HEK293 (cell line): ENCODE measurements at regions not wholly inside any gene's neighbourhood (a gene's known extent, or its start where the extent isn't known, plus 50 kb on each side); places are given as distances from the start of the nearest gene placed in this dataset.

Experiments
- CTCF ChIA-PET: fragments of 350-600 bp; formaldehyde crosslinking; extraction: SDS; loops from one replicate; lab custom pipeline; 2021; ENCODE audit warnings: antibody characterized with exemption; lab: Yijun Ruan, JAX
- POLR2A ChIA-PET: fragments of 300-600 bp; formaldehyde crosslinking; extraction: SDS; loops from one replicate; lab custom pipeline; 2020; ENCODE audit warnings: antibody characterized with exemption, inconsistent platforms; lab: Yijun Ruan, JAX
- H3K27ac ChIP-seq: fragments of 200-500 bp; sonication (Bioruptor generic); 2 replicates; pipeline ENCODE4 v1.5.1; 2014; ENCODE audit warnings: low read depth, low read length, control low read depth, inconsistent platforms; ENCODE audit errors: extremely low read depth
- H3K36me3 ChIP-seq, 2 experiments: fragments of 200-500 bp in 1 of 2; sonication (Bioruptor generic) in 1 of 2; 1 replicate in 1 of 2; 2 replicates in 1 of 2; pipeline ENCODE4 v1.5.1; 2014 to 2017; ENCODE audit warnings: inconsistent platforms in 2 of 2, low read length in 2 of 2; ENCODE audit not compliant: control insufficient read depth in 2 of 2, insufficient read depth in 1 of 2
- H3K4me1 ChIP-seq: fragments of 200-500 bp; sonication (Bioruptor generic); 2 replicates; pipeline ENCODE4 v1.5.1; 2014; ENCODE audit warnings: mild to moderate bottlenecking, low read length, inconsistent platforms; ENCODE audit not compliant: control insufficient read depth, insufficient read depth
- H3K4me3 ChIP-seq: 2 replicates; pipeline ENCODE4 v1.5.1; 2011; ENCODE audit warnings: low read depth, mild to moderate bottlenecking, control low read depth, low read length, moderate library complexity
- H3K9me3 ChIP-seq: fragments of 200-500 bp; sonication (Bioruptor generic); 2 replicates; pipeline ENCODE4 v1.5.1; 2014; ENCODE audit warnings: low read depth, low read length, inconsistent platforms; ENCODE audit not compliant: control insufficient read depth, insufficient read depth
- CTCF ChIP-seq: fragments of 450-650 bp; formaldehyde crosslinking; IDR thresholded peaks from 2 replicates; pipeline ENCODE4 v1.5.1; 2016; ENCODE audit warnings: missing biosample characterization, missing genetic modification characterization
- KLF10 ChIP-seq: fragments of 450-650 bp; IDR thresholded peaks from 2 replicates; pipeline ENCODE4 v1.5.1; 2018; ENCODE audit warnings: missing biosample characterization, mild to moderate bottlenecking, missing genetic modification characterization
- KLF17 ChIP-seq: fragments of 450-650 bp; formaldehyde crosslinking; IDR thresholded peaks from 2 replicates; pipeline ENCODE4 v1.5.1; 2016; ENCODE audit warnings: missing biosample characterization, missing genetic modification characterization
- OSR2 ChIP-seq: fragments of 450-650 bp; formaldehyde crosslinking; IDR thresholded peaks from 2 replicates; pipeline ENCODE4 v1.5.1; 2016; ENCODE audit warnings: missing biosample characterization, missing genetic modification characterization
- WT1 ChIP-seq: fragments of 450-650 bp; formaldehyde crosslinking; IDR thresholded peaks from 2 replicates; pipeline ENCODE4 v1.5.1; 2016; ENCODE audit warnings: missing biosample characterization, missing genetic modification characterization
- ZBTB20 ChIP-seq: fragments of 450-650 bp; formaldehyde crosslinking; IDR thresholded peaks from 2 replicates; pipeline ENCODE4 v1.5.1; 2016; ENCODE audit warnings: missing biosample characterization, missing genetic modification characterization
- ZBTB8A ChIP-seq: fragments of 450-650 bp; formaldehyde crosslinking; IDR thresholded peaks from 2 replicates; pipeline ENCODE4 v1.5.1; 2016; ENCODE audit warnings: missing biosample characterization, missing genetic modification characterization
- ZFHX2 ChIP-seq: fragments of 450-650 bp; formaldehyde crosslinking; conservative IDR thresholded peaks from 2 replicates; pipeline ENCODE4 v1.5.1; 2016; ENCODE audit warnings: missing biosample characterization, missing genetic modification characterization
- ZFP69B ChIP-seq: fragments of 450-650 bp; formaldehyde crosslinking; IDR thresholded peaks from 2 replicates; pipeline ENCODE4 v1.5.1; 2016; ENCODE audit warnings: missing biosample characterization, missing genetic modification characterization
- ZNF132 ChIP-seq: fragments of 450-650 bp; formaldehyde crosslinking; IDR thresholded peaks from 2 replicates; pipeline ENCODE4 v1.5.1; 2017; ENCODE audit warnings: missing biosample characterization, missing genetic modification characterization, borderline replicate concordance
- ZNF133 ChIP-seq: fragments of 450-650 bp; formaldehyde crosslinking; IDR thresholded peaks from 2 replicates; pipeline ENCODE4 v1.5.1; 2016; ENCODE audit warnings: missing biosample characterization, missing genetic modification characterization
- ZNF16 ChIP-seq: fragments of 450-650 bp; formaldehyde crosslinking; IDR thresholded peaks from 2 replicates; pipeline ENCODE4 v1.5.1; 2016; ENCODE audit warnings: low read depth, missing biosample characterization, missing genetic modification characterization
- ZNF280D ChIP-seq: fragments of 450-650 bp; formaldehyde crosslinking; IDR thresholded peaks from 2 replicates; pipeline ENCODE4 v1.5.1; 2016; ENCODE audit warnings: missing biosample characterization, missing genetic modification characterization
- ZNF292 ChIP-seq: fragments of 450-650 bp; formaldehyde crosslinking; IDR thresholded peaks from 2 replicates; pipeline ENCODE4 v1.5.1; 2016; ENCODE audit warnings: low read depth, missing biosample characterization, missing genetic modification characterization, borderline replicate concordance
- ZNF521 ChIP-seq: fragments of 450-650 bp; formaldehyde crosslinking; IDR thresholded peaks from 2 replicates; pipeline ENCODE4 v1.5.1; 2017; ENCODE audit warnings: missing biosample characterization, mild to moderate bottlenecking, missing genetic modification characterization
- ZNF561 ChIP-seq: fragments of 450-650 bp; IDR thresholded peaks from 2 replicates; pipeline ENCODE4 v1.5.1; 2018; ENCODE audit warnings: missing biosample characterization, missing genetic modification characterization, borderline replicate concordance
- ZNF624 ChIP-seq: fragments of 450-650 bp; formaldehyde crosslinking; IDR thresholded peaks from 2 replicates; pipeline ENCODE4 v1.5.1; 2017; ENCODE audit warnings: missing biosample characterization, missing genetic modification characterization
- ZNF629 ChIP-seq: fragments of 450-650 bp; formaldehyde crosslinking; IDR thresholded peaks from 2 replicates; pipeline ENCODE4 v1.5.1; 2017; ENCODE audit warnings: missing biosample characterization, missing genetic modification characterization
- ZNF654 ChIP-seq: fragments of 450-650 bp; formaldehyde crosslinking; IDR thresholded peaks from 2 replicates; pipeline ENCODE4 v1.5.1; 2016; ENCODE audit warnings: low read depth, missing biosample characterization, missing genetic modification characterization
- ZNF704 ChIP-seq: fragments of 450-650 bp; formaldehyde crosslinking; IDR thresholded peaks from 2 replicates; pipeline ENCODE4 v1.5.1; 2016; ENCODE audit warnings: missing biosample characterization, missing genetic modification characterization
- ZNF785 ChIP-seq: fragments of 450-650 bp; formaldehyde crosslinking; IDR thresholded peaks from 2 replicates; pipeline ENCODE4 v1.5.1; 2016; ENCODE audit warnings: missing biosample characterization, missing genetic modification characterization

- H3K27ac ChIP-seq = no peak overlapping the region
- POLR2A ChIA-PET = no interaction called here
- CTCF ChIA-PET = interaction anchor here (0.5 to 2.3 kb wide), 15 partner anchors 9 to 248 kb away, joined by 3 to 9 read pairs (median 4); partner anchors contain the start of gene LMO1
Measured at GRCh38 chr11:8318536-8318935, 54.9 kb upstream of the LMO1 start.

GRCh38 chr11:8317159-8317558, 53.5 kb upstream of the LMO1 start:
- Histone ChIP-seq H3K27ac (no peak overlapping the region), H3K4me1 (no peaks in the 10 kb centered on the region), H3K36me3 (no peaks in the 10 kb centered on the region), H3K9me3 (no peaks in the 10 kb centered on the region), H3K4me3 (no peak overlapping the region)
- POLR2A ChIA-PET = no interaction called here
- 0 out of 2 replicates have a peak, but pooled peaks have one; percentile 27 for TF ChIP-seq ZNF629 (tag by site-specific recombination)
- TF ChIP-seq ZBTB20 (tag by site-specific recombination) = no peak
- CTCF ChIA-PET = interaction anchor here (0.6 to 1.8 kb wide), 5 partner anchors 30 to 98 kb away, joined by 3 to 7 read pairs (median 3); no protein-coding TSS in a partner anchor

More at GRCh38 chr11:8318536-8318935, 54.9 kb upstream of the LMO1 start:
- H3K36me3 ChIP-seq = no peaks in the 10 kb centered on the region
- no peaks in the 10 kb centered on the region for H3K9me3 ChIP-seq
- no peaks in the 10 kb centered on the region for H3K4me1 ChIP-seq
- TF ChIP-seq CTCF (tag by site-specific recombination) (0 out of 2 replicates have a peak, but pooled peaks have one; percentile 7), ZNF132 (tag by site-specific recombination) (no peak), KLF10 (tag by site-specific recombination) (no peak), ZNF561 (tag by site-specific recombination) (no peak), ZNF785 (no peak), ZFP69B (tag by site-specific recombination) (peak; percentile 69; the same call in 1 of the 2 replicates), ZNF654 (tag by site-specific recombination) (0 out of 2 replicates have a peak, but pooled peaks have one; percentile 9)
- H3K4me3 ChIP-seq = no peak overlapping the region

- H3K27ac ChIP-seq = no peak overlapping the region
- TF ChIP-seq ZFHX2 (tag by site-specific recombination) (no peak), ZNF704 (no peak), ZNF133 (no peak)
- no peaks in the 10 kb centered on the region for H3K36me3 ChIP-seq
- H3K9me3 ChIP-seq = no peaks in the 10 kb centered on the region
- CTCF ChIA-PET = interaction anchor here (1.2 kb wide), 1 partner anchor 96 kb away, joined by 4 read pairs; no protein-coding TSS in a partner anchor
- POLR2A ChIA-PET = no interaction called here
- H3K4me1 ChIP-seq = no peaks in the 10 kb centered on the region
- H3K4me3 ChIP-seq = no peak overlapping the region
Measured at GRCh38 chr11:8315954-8316353, 52.3 kb upstream of the LMO1 start.

GRCh38 chr11:8315463-8315862, 51.8 kb upstream of the LMO1 start:
- no peaks in the 10 kb centered on the region for H3K36me3 ChIP-seq
- POLR2A ChIA-PET = no interaction called here
- no peak overlapping the region for H3K27ac ChIP-seq
- H3K4me1 ChIP-seq = no peaks in the 10 kb centered on the region
- H3K9me3 ChIP-seq = no peaks in the 10 kb centered on the region
- H3K4me3 ChIP-seq = no peak overlapping the region
- CTCF ChIA-PET = interaction anchor here (1.3 kb wide), 1 partner anchor 12 kb away, joined by 3 read pairs; no protein-coding TSS in a partner anchor
- TF ChIP-seq ZNF561 (tag by site-specific recombination) (peak; percentile 34; the same call in 1 of the 2 replicates), ZNF521 (tag by site-specific recombination) (no peak), ZNF292 (tag by site-specific recombination) (no peak), ZNF280D (tag by site-specific recombination) (no peak), ZBTB8A (tag by site-specific recombination) (peak; percentile 57), ZNF624 (tag by site-specific recombination) (no peak), WT1 (tag by site-specific recombination) (peak; percentile 87), KLF17 (tag by site-specific recombination) (peak; percentile 38; the same call in 1 of the 2 replicates), ZNF16 (tag by site-specific recombination) (no peak), OSR2 (tag by site-specific recombination) (peak; percentile 38; the same call in 1 of the 2 replicates)
